Right lobe of liver (tissue), 6 donors: ENCODE measurements at regions not wholly inside any gene's neighbourhood (a gene's known extent, or its start where the extent isn't known, plus 50 kb on each side); places are given as distances from the start of the nearest gene placed in this dataset.

Experiments
- ATAC-seq, 4 donors: fragments of 200-7000 bp; cut with Tn5 transposase; one replicate each; pipeline ENCODE4 v1.9.1; 2020; ENCODE audit warnings: mild to moderate bottlenecking in 4 of 4, moderate library complexity in 4 of 4
- DNase-seq, 3 donors: peaks; one replicate each; pipeline ENCODE4 v3.0.0-alpha.2; 2020
- H3K27ac ChIP-seq, 3 donors: fragments of 200-600 bp; one replicate each; pipeline ENCODE4 v1.8.0; 2022
- H3K27me3 ChIP-seq, 2 donors: fragments of 200-600 bp; one replicate each; pipeline ENCODE4 v1.8.0; 2022
- H3K36me3 ChIP-seq, 4 donors: fragments of 200-600 bp; sonication (generic) in 1 of 4; one replicate each; pipeline versions ENCODE4 v1.5.1 to v1.8.0; 2017 to 2022; ENCODE audit warnings: control low read depth in 1 of 4
- H3K4me1 ChIP-seq, 4 donors: fragments of 200-600 bp; sonication (generic) in 1 of 4; one replicate each; pipeline versions ENCODE4 v1.5.1 to v1.8.0; 2017 to 2022; ENCODE audit warnings: control low read depth in 1 of 4
- H3K4me3 ChIP-seq, 3 donors: fragments of 200-600 bp; one replicate each; pipeline ENCODE4 v1.8.0; 2022
- H3K9me3 ChIP-seq, 4 donors: fragments of 200-600 bp; sonication (generic) in 1 of 4; one replicate each; pipeline versions ENCODE4 v1.5.1 to v1.8.0; 2017 to 2022; ENCODE audit warnings: control low read depth in 1 of 4
- POLR2A ChIP-seq: fragments of 450-650 bp; IDR thresholded peaks from one replicate; pipeline ENCODE4 v1.6.1; 2017; ENCODE audit warnings: antibody characterized with exemption, mild to moderate bottlenecking
- WGBS: methylation state at CpG from one replicate; pipeline ENCODE4 v1.1.6; 2018; ENCODE audit warnings: low coverage, low lambda C conversion rate; ENCODE audit not compliant: insufficient coverage; ENCODE audit errors: missing lambda C conversion rate; 5-methylcytosine and 5-hydroxymethylcytosine counted together
- intact Hi-C, 2 donors: fragments of 100-400 bp; cut with DNase I; formaldehyde crosslinking; loops; one replicate each; pipeline versions ENCODE4 v1.11.2 to v1.14.1; 2022
- TF ChIP-seq, protein P1 (sequence below), 4 donors: fragments of 200-600 bp in 3 of 4; fragments of 450-650 bp in 1 of 4; IDR thresholded peaks; one replicate each; pipeline versions ENCODE4 v1.5.1 to v1.8.0; 2016 to 2022; ENCODE audit warnings: antibody characterized with exemption in 4 of 4, mild to moderate bottlenecking in 2 of 4
- donor health status: DM: no; HTN: yes; CAD: no.
- donor health status: DM: no; HTN: no; CAD: no.
- donor health status: DM: no; HTN: no; CAD: no.
- donor health status: DM: no; HTN: yes; CAD: no.
- donor health status: DM: no; HTN: yes; CAD: no.

DNA sequence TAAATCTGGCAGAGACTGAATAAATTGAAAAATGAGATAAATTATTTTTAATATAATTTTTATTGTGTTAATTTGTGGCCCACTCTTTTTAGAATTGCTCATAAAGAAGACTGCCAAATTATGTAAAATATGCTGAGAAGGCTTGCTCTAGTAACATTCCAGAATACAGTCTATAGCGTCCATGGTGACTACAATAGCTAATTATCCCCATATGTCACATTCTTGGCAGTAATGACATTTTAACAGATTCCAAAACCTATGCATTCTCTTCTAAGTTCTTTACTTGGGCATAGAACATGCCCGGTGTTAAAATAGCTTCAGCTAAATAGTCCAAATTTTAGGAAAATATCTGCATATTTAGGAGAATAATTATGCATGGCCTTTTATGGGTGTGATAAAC lies 697.0 kb upstream of the SEMA6A start:
- 61% methylated on average over 2 of the region's 2 CpGs for WGBS
- intact Hi-C loops, result no loop called here

DNA sequence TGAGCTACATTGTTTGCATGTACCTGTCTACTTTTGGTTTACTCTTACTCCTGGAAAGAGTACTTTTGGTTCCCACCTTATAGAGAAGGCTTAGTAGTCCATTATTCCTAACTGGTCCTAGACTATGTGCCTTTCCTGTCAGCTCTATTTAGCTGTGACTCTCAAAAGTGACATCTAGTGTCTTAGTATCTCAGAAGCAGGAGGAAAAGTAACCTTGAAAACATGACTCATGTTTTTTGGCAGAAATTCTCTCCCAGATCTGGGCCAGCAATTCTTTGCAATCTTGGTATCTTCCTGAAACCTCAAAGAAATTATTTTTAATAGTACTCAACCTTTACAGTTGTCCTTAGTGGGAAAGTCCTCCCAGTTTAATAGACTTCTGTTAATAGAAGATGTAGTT lies 691.7 kb upstream of the SEMA6A start:
- DNase-seq (no peak), ATAC-seq (no peak)
- TF ChIP-seq, protein P1, sequence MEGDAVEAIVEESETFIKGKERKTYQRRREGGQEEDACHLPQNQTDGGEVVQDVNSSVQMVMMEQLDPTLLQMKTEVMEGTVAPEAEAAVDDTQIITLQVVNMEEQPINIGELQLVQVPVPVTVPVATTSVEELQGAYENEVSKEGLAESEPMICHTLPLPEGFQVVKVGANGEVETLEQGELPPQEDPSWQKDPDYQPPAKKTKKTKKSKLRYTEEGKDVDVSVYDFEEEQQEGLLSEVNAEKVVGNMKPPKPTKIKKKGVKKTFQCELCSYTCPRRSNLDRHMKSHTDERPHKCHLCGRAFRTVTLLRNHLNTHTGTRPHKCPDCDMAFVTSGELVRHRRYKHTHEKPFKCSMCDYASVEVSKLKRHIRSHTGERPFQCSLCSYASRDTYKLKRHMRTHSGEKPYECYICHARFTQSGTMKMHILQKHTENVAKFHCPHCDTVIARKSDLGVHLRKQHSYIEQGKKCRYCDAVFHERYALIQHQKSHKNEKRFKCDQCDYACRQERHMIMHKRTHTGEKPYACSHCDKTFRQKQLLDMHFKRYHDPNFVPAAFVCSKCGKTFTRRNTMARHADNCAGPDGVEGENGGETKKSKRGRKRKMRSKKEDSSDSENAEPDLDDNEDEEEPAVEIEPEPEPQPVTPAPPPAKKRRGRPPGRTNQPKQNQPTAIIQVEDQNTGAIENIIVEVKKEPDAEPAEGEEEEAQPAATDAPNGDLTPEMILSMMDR (IDR thresholded peaks at IDR 0.05), result no peak
- TF ChIP-seq POLR2A, result no peak

More for the DNA sequence above, 697.0 kb upstream of the SEMA6A start:
- H3K27ac ChIP-seq, result no peak overlapping the region
- TF ChIP-seq, protein P1 (IDR thresholded peaks at IDR 0.05), result no peak
- TF ChIP-seq POLR2A, result no peak
- H3K4me1 ChIP-seq, result no peaks in the 10 kb centered on the region
- no peak for DNase-seq
- ATAC-seq, result no peak
- H3K36me3 ChIP-seq, result no peaks in the 10 kb centered on the region
- no peaks in the 10 kb centered on the region for H3K9me3 ChIP-seq
- H3K27me3 ChIP-seq, result no peaks in the 10 kb centered on the region
- no peak overlapping the region for H3K4me3 ChIP-seq

DNA sequence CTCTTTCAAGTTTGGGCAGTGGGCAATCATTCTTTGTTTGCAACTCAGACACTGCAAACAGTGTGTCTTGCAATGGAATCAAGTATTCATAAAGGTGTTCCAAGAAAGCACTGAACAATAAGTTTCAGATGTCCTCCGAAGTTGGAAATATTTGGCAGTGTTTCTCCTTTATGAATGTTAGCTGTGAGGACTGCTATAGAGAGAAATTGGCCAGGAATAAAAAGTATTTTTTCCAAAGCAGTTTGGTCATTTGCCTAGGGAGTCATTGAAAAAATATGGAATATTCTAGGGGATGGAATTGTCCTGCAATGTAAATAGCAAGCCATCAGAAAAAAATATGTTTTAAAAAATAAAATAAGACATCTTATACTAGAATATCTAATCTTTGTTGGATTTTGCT lies 688.6 kb upstream of the SEMA6A start:
- H3K27ac ChIP-seq, result no peak overlapping the region
- DNase-seq (no peak), ATAC-seq (no peak)
- TF ChIP-seq, protein P1 (IDR thresholded peaks at IDR 0.05), result no peak
- no peak for TF ChIP-seq POLR2A
- H3K27me3 ChIP-seq, result no peaks in the 10 kb centered on the region
- WGBS, result 67% methylated on average over 1 of the region's 1 CpG
- no peaks in the 10 kb centered on the region for H3K36me3 ChIP-seq
- no peak overlapping the region for H3K4me3 ChIP-seq
- H3K9me3 ChIP-seq, result no peaks in the 10 kb centered on the region
- intact Hi-C loops, result no loop called here
- no peaks in the 10 kb centered on the region for H3K4me1 ChIP-seq

More for the DNA sequence above, 691.7 kb upstream of the SEMA6A start:
- H3K27ac ChIP-seq, result no peak overlapping the region
- H3K27me3 ChIP-seq, result no peaks in the 10 kb centered on the region
- no peaks in the 10 kb centered on the region for H3K36me3 ChIP-seq
- intact Hi-C loops, result no loop called here
- H3K4me1 ChIP-seq, result no peaks in the 10 kb centered on the region
- no peaks in the 10 kb centered on the region for H3K9me3 ChIP-seq
- no peak overlapping the region for H3K4me3 ChIP-seq

DNA sequence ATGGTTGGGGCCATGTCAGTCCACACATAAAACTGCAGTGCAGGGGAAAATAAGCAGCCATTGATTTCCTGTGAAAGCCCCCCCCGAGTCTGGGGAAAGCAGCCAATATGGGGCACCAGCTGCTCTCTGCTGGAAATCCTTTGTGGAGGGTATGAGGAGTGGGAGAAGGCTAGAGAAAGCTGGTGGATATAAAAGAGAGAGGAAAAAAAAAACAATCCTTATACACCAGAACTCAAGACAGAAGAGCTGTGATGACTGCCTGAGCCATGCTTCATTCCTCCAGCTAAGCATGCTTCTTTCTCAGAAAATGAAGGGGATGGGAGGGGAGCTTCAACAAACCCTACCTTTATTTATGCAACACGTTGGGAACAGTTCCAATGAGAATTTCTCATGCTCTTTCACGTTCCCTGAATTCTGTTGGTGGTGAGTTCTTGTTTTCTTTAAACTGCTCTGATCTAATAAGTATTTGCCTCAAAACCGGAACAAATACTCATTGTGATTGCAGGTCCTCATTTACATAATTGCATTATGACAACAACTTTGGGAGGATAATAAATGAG lies 688.0 kb upstream of the SEMA6A start:
- TF ChIP-seq POLR2A, result no peak
- TF ChIP-seq, protein P1 (IDR thresholded peaks at IDR 0.05), result no peak
- Histone ChIP-seq H3K27ac (no peak overlapping the region), H3K9me3 (no peaks in the 10 kb centered on the region), H3K4me1 (no peaks in the 10 kb centered on the region), H3K4me3 (no peak overlapping the region), H3K27me3 (no peaks in the 10 kb centered on the region), H3K36me3 (no peaks in the 10 kb centered on the region)
- 35% methylated on average over 4 of the region's 4 CpGs for WGBS
- intact Hi-C loops, result no loop called here
- ATAC-seq (no peak), DNase-seq (no peak)

DNA sequence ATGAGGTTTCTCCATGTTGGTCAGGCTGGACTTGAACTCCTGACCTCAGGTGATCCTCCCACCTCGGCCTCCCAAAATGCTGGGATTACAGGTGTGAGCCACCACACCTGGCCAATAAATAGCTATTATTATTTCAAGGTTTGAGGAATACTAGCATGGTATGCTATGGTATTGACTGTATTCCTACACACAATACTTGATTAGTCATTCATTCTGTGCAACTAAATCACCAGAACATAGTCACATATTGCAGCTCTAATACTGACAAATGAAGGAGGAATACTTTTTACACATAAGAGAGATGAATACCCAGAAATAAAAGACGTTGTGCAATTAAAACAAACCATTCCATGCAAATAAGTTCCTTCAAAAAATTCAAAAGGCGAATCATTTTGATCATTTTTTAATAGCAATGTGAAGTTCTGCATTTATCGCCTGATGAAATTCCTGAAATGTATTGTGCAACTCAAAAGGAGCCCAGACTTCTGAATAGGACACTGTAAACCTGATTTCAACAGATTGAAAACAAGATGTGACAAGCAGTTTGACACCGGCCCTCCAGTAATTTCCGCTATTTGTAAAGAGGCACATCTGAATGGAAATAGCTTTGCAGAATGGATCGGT lies 687.4 kb upstream of the SEMA6A start:
- WGBS, result 65% methylated on average over 7 of the region's 7 CpGs
- H3K4me3 ChIP-seq, result no peak overlapping the region
- DNase-seq (no peak), ATAC-seq (no peak)
- TF ChIP-seq, protein P1 (IDR thresholded peaks at IDR 0.05), result no peak
- no peak for TF ChIP-seq POLR2A
- no peak overlapping the region for H3K27ac ChIP-seq
- intact Hi-C loops, result no loop called here
- H3K36me3 ChIP-seq, result no peaks in the 10 kb centered on the region
- H3K9me3 ChIP-seq, result no peaks in the 10 kb centered on the region
- no peaks in the 10 kb centered on the region for H3K4me1 ChIP-seq
- no peaks in the 10 kb centered on the region for H3K27me3 ChIP-seq
